HG03280 (cell line): ENCODE measurements at regions not wholly inside any gene's neighbourhood (a gene's known extent, or its start where the extent isn't known, plus 50 kb on each side); places are given as distances from the start of the nearest gene placed in this dataset.

Source experiments
- ATAC-seq: cut with Tn5 transposase; IDR thresholded peaks from one replicate; pipeline ENCODE4 v1.9.1; 2021; ENCODE audit warnings: mild to moderate bottlenecking, moderate library complexity; ENCODE audit not compliant: unreplicated experiment

GRCh38 chrX:45358392-45358791 is 157.7 kb upstream of the DIPK2B start:
- ATAC-seq = no peak

- ATAC-seq = no peak
Observed at GRCh38 chrX:45353456-45353855, 152.8 kb upstream of the DIPK2B start.

GRCh38 chrX:45352611-45353010 is 151.9 kb upstream of the DIPK2B start:
- ATAC-seq = no peak

- ATAC-seq = no peak
Observed at GRCh38 chrX:45351478-45351877, 150.8 kb upstream of the DIPK2B start.

GRCh38 chrX:45348296-45348695 is 147.6 kb upstream of the DIPK2B start:
- ATAC-seq = no peak

GRCh38 chrX:45347877-45348276 is 147.2 kb upstream of the DIPK2B start:
- no peak for ATAC-seq

GRCh38 chrX:45344594-45344993 is 143.9 kb upstream of the DIPK2B start:
- ATAC-seq = no peak

- ATAC-seq = no peak
Observed at GRCh38 chrX:45329217-45329616, 128.5 kb upstream of the DIPK2B start.

GRCh38 chrX:45324941-45325340 is 124.3 kb upstream of the DIPK2B start:
- ATAC-seq = no peak

- ATAC-seq = no peak
Observed at GRCh38 chrX:45323387-45323786, 122.7 kb upstream of the DIPK2B start.

- no peak for ATAC-seq
Observed at GRCh38 chrX:45322820-45323219, 122.1 kb upstream of the DIPK2B start.

- no peak for ATAC-seq
Observed at GRCh38 chrX:45322382-45322781, 121.7 kb upstream of the DIPK2B start.

GRCh38 chrX:45320191-45320590 is 119.5 kb upstream of the DIPK2B start:
- ATAC-seq = no peak

GRCh38 chrX:45309801-45310200 is 109.1 kb upstream of the DIPK2B start:
- ATAC-seq = no peak

GRCh38 chrX:45309096-45309495 is 108.4 kb upstream of the DIPK2B start:
- ATAC-seq = no peak

GRCh38 chrX:45306794-45307193 is 106.1 kb upstream of the DIPK2B start:
- no peak for ATAC-seq

- ATAC-seq = no peak
Observed at GRCh38 chrX:45300638-45301037, 100.0 kb upstream of the DIPK2B start.

- no peak for ATAC-seq
Observed at GRCh38 chrX:45295259-45295986, 94.7 kb upstream of the DIPK2B start.

GRCh38 chrX:45274576-45274975 is 73.9 kb upstream of the DIPK2B start:
- no peak for ATAC-seq

- ATAC-seq = no peak
Observed at GRCh38 chrX:45267007-45267406, 66.3 kb upstream of the DIPK2B start.

- no peak for ATAC-seq
Observed at GRCh38 chrX:45266456-45266855, 65.8 kb upstream of the DIPK2B start.

GRCh38 chrX:45264865-45265264 is 64.2 kb upstream of the DIPK2B start:
- ATAC-seq = no peak

GRCh38 chrX:45261471-45261870 is 60.8 kb upstream of the DIPK2B start:
- no peak for ATAC-seq
